H9 (cell line): ENCODE measurements at regions not wholly inside any gene's neighbourhood (a gene's known extent, or its start where the extent isn't known, plus 50 kb on each side); places are given as distances from the start of the nearest gene placed in this dataset.

Experiments
- DNase-seq: peaks from one replicate; pipeline ENCODE4 v3.0.0-alpha.2; 2017
- H2AFZ ChIP-seq: one replicate; pipeline ENCODE4 v1.6.1; 2013; ENCODE audit warnings: mild to moderate bottlenecking, low read length, control low read depth, moderate library complexity
- H2AK5ac ChIP-seq: 2 replicates; pipeline ENCODE4 v1.6.1; 2013; ENCODE audit warnings: low read length, control low read depth, mixed read lengths; ENCODE audit not compliant: insufficient read length
- H2BK120ac ChIP-seq: one replicate; pipeline ENCODE4 v1.6.1; 2013; ENCODE audit warnings: low read depth, mild to moderate bottlenecking, low read length, control low read depth, inconsistent platforms; ENCODE audit not compliant: poor library complexity, severe bottlenecking
- H2BK12ac ChIP-seq: 2 replicates; pipeline ENCODE4 v1.6.1; 2013; ENCODE audit warnings: low read length, control low read depth, mixed read lengths, low read depth; ENCODE audit not compliant: insufficient read length
- H2BK15ac ChIP-seq: 2 replicates; pipeline ENCODE4 v1.6.1; 2013; ENCODE audit warnings: low read depth, low read length, control low read depth
- H2BK20ac ChIP-seq: one replicate; pipeline ENCODE4 v1.6.1; 2013; ENCODE audit warnings: low read depth, mild to moderate bottlenecking, low read length, control low read depth, inconsistent platforms; ENCODE audit not compliant: poor library complexity, severe bottlenecking
- H2BK5ac ChIP-seq: 2 replicates; pipeline ENCODE4 v1.6.1; 2013; ENCODE audit warnings: low read length, control low read depth, mixed read lengths; ENCODE audit not compliant: insufficient read length
- H3K14ac ChIP-seq: 2 replicates; pipeline ENCODE4 v1.6.1; 2013; ENCODE audit warnings: low read length, control low read depth; ENCODE audit not compliant: insufficient read depth
- H3K18ac ChIP-seq: 2 replicates; pipeline ENCODE4 v1.6.1; 2013; ENCODE audit warnings: low read depth, mild to moderate bottlenecking, mixed read lengths, low read length, control low read depth; ENCODE audit not compliant: insufficient read length
- H3K23ac ChIP-seq: 2 replicates; pipeline ENCODE4 v1.6.1; 2013; ENCODE audit warnings: low read length, control low read depth, mixed read lengths, low read depth; ENCODE audit not compliant: insufficient read length
- H3K23me2 ChIP-seq: 2 replicates; pipeline ENCODE4 v1.6.1; 2013; ENCODE audit warnings: low read depth, mild to moderate bottlenecking, mixed read lengths, low read length, control low read depth; ENCODE audit not compliant: insufficient read length, poor library complexity, severe bottlenecking
- H3K27ac ChIP-seq: 2 replicates; pipeline ENCODE4 v1.5.1; 2013; ENCODE audit warnings: low read length, control low read depth, mixed read lengths, low read depth; ENCODE audit not compliant: insufficient read length
- H3K27me3 ChIP-seq: 2 replicates; pipeline ENCODE4 v1.6.1; 2013; ENCODE audit warnings: low read length, control low read depth, inconsistent platforms; ENCODE audit not compliant: insufficient read depth
- H3K4ac ChIP-seq: 2 replicates; pipeline ENCODE4 v1.6.1; 2013; ENCODE audit warnings: low read depth, mild to moderate bottlenecking, control low read depth, inconsistent platforms, low read length, moderate library complexity
- H3K4me1 ChIP-seq: 2 replicates; pipeline ENCODE4 v1.6.1; 2013; ENCODE audit warnings: low read length, control low read depth, inconsistent platforms; ENCODE audit not compliant: insufficient read depth
- H3K4me2 ChIP-seq: 2 replicates; pipeline ENCODE4 v1.6.1; 2013; ENCODE audit warnings: low read length, control low read depth, mixed read lengths; ENCODE audit not compliant: insufficient read length, insufficient read depth
- H3K56ac ChIP-seq: 2 replicates; pipeline ENCODE4 v1.6.1; 2013; ENCODE audit warnings: low read depth, mild to moderate bottlenecking, mixed read lengths, low read length, control low read depth; ENCODE audit not compliant: insufficient read length
- H3K79me1 ChIP-seq: 2 replicates; pipeline ENCODE4 v1.6.1; 2013; ENCODE audit warnings: low read depth, mild to moderate bottlenecking, moderate library complexity, low read length, control low read depth, inconsistent platforms; ENCODE audit not compliant: insufficient read depth, poor library complexity, severe bottlenecking
- H3K79me2 ChIP-seq: 2 replicates; pipeline ENCODE4 v1.6.1; 2013; ENCODE audit warnings: low read length, control low read depth, inconsistent platforms; ENCODE audit not compliant: insufficient read depth
- H3K9ac ChIP-seq: 2 replicates; pipeline ENCODE4 v1.6.1; 2013; ENCODE audit warnings: low read length, control low read depth, mixed read lengths; ENCODE audit not compliant: insufficient read length; ENCODE audit errors: extremely low read depth
- H3K9me3 ChIP-seq: one replicate; pipeline ENCODE4 v1.6.1; 2013; ENCODE audit warnings: low read depth, low read length, inconsistent platforms; ENCODE audit not compliant: control insufficient read depth
- H3T11ph ChIP-seq: one replicate; pipeline ENCODE4 v1.6.1; 2013; ENCODE audit warnings: mild to moderate bottlenecking, low read length, control low read depth, inconsistent platforms
- H4K20me1 ChIP-seq: one replicate; pipeline ENCODE4 v1.6.1; 2013; ENCODE audit not compliant: control insufficient read depth, insufficient read length, insufficient read depth
- H4K5ac ChIP-seq: 2 replicates; pipeline ENCODE4 v1.6.1; 2013; ENCODE audit warnings: low read depth, mild to moderate bottlenecking, mixed read lengths, low read length, control low read depth; ENCODE audit not compliant: insufficient read length
- H4K8ac ChIP-seq: replicated peaks from 2 replicates; pipeline ENCODE4 v1.6.1; 2013; ENCODE audit warnings: low read length, control low read depth, mixed read lengths, low read depth; ENCODE audit not compliant: insufficient read length
- H4K91ac ChIP-seq: 2 replicates; pipeline ENCODE4 v1.6.1; 2013; ENCODE audit warnings: low read depth, mild to moderate bottlenecking, moderate library complexity, mixed read lengths, low read length, control low read depth; ENCODE audit not compliant: insufficient read length
- H3K27ac Mint-ChIP-seq, 3 experiments: 2 replicates in 2 of 3; 3 replicates in 1 of 3; pipeline ENCODE4 v1.8.0; 2020 to 2021; ENCODE audit warnings: mixed read lengths in 3 of 3, mild to moderate bottlenecking in 1 of 3, moderate library complexity in 1 of 3
- H3K27me3 Mint-ChIP-seq: 2 replicates; pipeline ENCODE4 v1.8.0; 2021; ENCODE audit warnings: low read depth, mild to moderate bottlenecking, moderate library complexity, mixed read lengths
- H3K36me3 Mint-ChIP-seq, 3 experiments: 2 replicates in 2 of 3; 3 replicates in 1 of 3; pipeline ENCODE4 v1.8.0; 2020 to 2021; ENCODE audit warnings: low read depth in 3 of 3, mixed read lengths in 3 of 3; ENCODE audit not compliant: insufficient read depth in 1 of 3
- H3K4me1 Mint-ChIP-seq, 2 experiments: 2 replicates each; pipeline ENCODE4 v1.8.0; 2020; ENCODE audit warnings: mixed read lengths in 2 of 2
- H3K4me3 Mint-ChIP-seq, 2 experiments: 2 replicates in 1 of 2; 3 replicates in 1 of 2; pipeline ENCODE4 v1.8.0; 2020 to 2021; ENCODE audit warnings: mild to moderate bottlenecking in 2 of 2, mixed read lengths in 2 of 2, moderate library complexity in 1 of 2
- H3K9me3 Mint-ChIP-seq, 2 experiments: 2 replicates in 1 of 2; 3 replicates in 1 of 2; pipeline ENCODE4 v1.8.0; 2020; ENCODE audit warnings: mild to moderate bottlenecking in 2 of 2, mixed read lengths in 2 of 2, moderate library complexity in 1 of 2
- CTCF ChIP-seq: fragments of 200-600 bp; sonication (generic); conservative IDR thresholded peaks from 3 replicates; pipeline ENCODE4 v1.8.0; 2021; ENCODE audit warnings: antibody characterized with exemption, mild to moderate bottlenecking
- WGBS: extraction: QIAGEN DNeasy Blood & Tissue Kit; methylation state at CpG from one replicate; pipeline ENCODE4 v1.1.7; 2013; ENCODE audit warnings: missing lambda C conversion rate, low lambda C conversion rate, mixed read lengths; ENCODE audit not compliant: insufficient read length; ENCODE audit errors: extremely low coverage; 5-methylcytosine and 5-hydroxymethylcytosine counted together

- Histone ChIP-seq H2BK12ac (no peak overlapping the region), H3K9me3 (no peaks in the 10 kb centered on the region), H2AK5ac (no peak overlapping the region), H2AFZ (no peak overlapping the region), H2BK120ac (no peak overlapping the region), H4K8ac (no peak overlapping the region), H3K27ac (no peak overlapping the region), H3K23me2 (no peaks in the 10 kb centered on the region), H3K27me3 (no peaks in the 10 kb centered on the region), H4K5ac (no peak overlapping the region), H3T11ph (no peak overlapping the region), H3K79me1 (no peaks in the 10 kb centered on the region), H3K4me1 (no peaks in the 10 kb centered on the region), H2BK20ac (no peak overlapping the region), H2BK5ac (no peak overlapping the region), H4K91ac (no peak overlapping the region), H3K79me2 (no peaks in the 10 kb centered on the region), H4K20me1 (no peaks in the 10 kb centered on the region), H3K4ac (no peak overlapping the region), H3K23ac (no peak overlapping the region), H3K9ac (no peak overlapping the region), H3K18ac (no peak overlapping the region), H3K4me2 (no peak overlapping the region), H2BK15ac (no peak overlapping the region), H3K14ac (no peak overlapping the region), H3K56ac (no peak overlapping the region)
- Mint-ChIP-seq H3K9me3 (no peaks in the 10 kb centered on the region), H3K36me3 (no peaks in the 10 kb centered on the region), H3K27ac (no peak overlapping the region), H3K4me3 (no peak overlapping the region), H3K4me1 (no peaks in the 10 kb centered on the region), H3K27me3 (no peaks in the 10 kb centered on the region)
- DNase-seq, result no peak
- no peak for TF ChIP-seq CTCF
- WGBS, result no CpG with 5 or more reads among the region's 2 CpGs
These were observed 315.0 kb upstream of the STAC start for GRCh38 chr3:36065321-36065720.
